Activated naive CD4-positive, alpha-beta T cell treated with anti-CD3 and anti-CD28 coated beads, Interleukin-2, amount 50 U/mL, for 24 hours (primary cell): ENCODE measurements at regions not wholly inside any gene's neighbourhood (a gene's known extent, or its start where the extent isn't known, plus 50 kb on each side); places are given as distances from the start of the nearest gene placed in this dataset.
"Not testable (repeated sequence)": the region's sequence is repeated elsewhere in the genome, so short reads cannot be mapped to it uniquely, and the experiment has no call there.

Experiments
- H3K27ac Mint-ChIP-seq: one replicate; pipeline ENCODE4 v1.8.0; 2021; ENCODE audit warnings: mild to moderate bottlenecking, mixed read lengths
- H3K27me3 Mint-ChIP-seq: one replicate; pipeline ENCODE4 v1.8.0; 2021; ENCODE audit warnings: mixed read lengths
- H3K36me3 Mint-ChIP-seq: one replicate; pipeline ENCODE4 v1.8.0; 2021; ENCODE audit warnings: mixed read lengths
- H3K4me1 Mint-ChIP-seq: one replicate; pipeline ENCODE4 v1.8.0; 2021; ENCODE audit warnings: mixed read lengths
- H3K4me3 Mint-ChIP-seq: one replicate; pipeline ENCODE4 v1.8.0; 2021; ENCODE audit warnings: mild to moderate bottlenecking, mixed read lengths
- H3K9me3 Mint-ChIP-seq: one replicate; pipeline ENCODE4 v1.8.0; 2021; ENCODE audit warnings: mixed read lengths

- Mint-ChIP-seq H3K36me3 (no peaks in the 10 kb centered on the region), H3K4me3 (no peak overlapping the region), H3K27ac (no peak overlapping the region), H3K4me1 (no peaks in the 10 kb centered on the region), H3K27me3 (peaks cover 1% of the 10 kb centered on the region), H3K9me3 (no peaks in the 10 kb centered on the region)
Observed at GRCh38 chr14:51462182-51462581, 189.5 kb upstream of the FRMD6 start.

DNA sequence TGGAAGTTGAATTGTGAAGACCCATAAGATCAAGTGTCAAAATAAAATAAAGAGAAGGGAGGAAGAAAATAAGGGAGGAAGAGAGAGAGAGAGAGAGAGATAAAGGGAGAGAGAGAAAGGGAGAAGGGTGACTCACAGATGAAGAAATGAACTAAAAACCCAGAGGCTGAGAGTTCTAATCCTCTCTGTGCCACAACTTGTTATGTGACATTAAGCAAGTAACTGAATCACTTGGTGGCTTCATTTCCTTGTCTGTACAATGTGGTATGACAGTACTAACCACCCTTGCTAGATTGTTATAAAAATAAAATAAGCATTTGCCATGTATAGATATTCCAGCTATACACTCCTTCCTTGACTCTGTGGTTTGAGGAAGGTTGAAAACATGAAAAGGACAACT is 189.0 kb upstream of the FRMD6 start:
- Mint-ChIP-seq H3K4me1 (no peaks in the 10 kb centered on the region), H3K9me3 (no peaks in the 10 kb centered on the region), H3K4me3 (no peak overlapping the region), H3K27me3 (peaks cover 1% of the 10 kb centered on the region), H3K36me3 (no peaks in the 10 kb centered on the region), H3K27ac (no peak overlapping the region)

GRCh38 chr14:51463461-51463860 is 188.2 kb upstream of the FRMD6 start:
- Mint-ChIP-seq H3K36me3 (no peaks in the 10 kb centered on the region), H3K4me3 (no peak overlapping the region)

DNA sequence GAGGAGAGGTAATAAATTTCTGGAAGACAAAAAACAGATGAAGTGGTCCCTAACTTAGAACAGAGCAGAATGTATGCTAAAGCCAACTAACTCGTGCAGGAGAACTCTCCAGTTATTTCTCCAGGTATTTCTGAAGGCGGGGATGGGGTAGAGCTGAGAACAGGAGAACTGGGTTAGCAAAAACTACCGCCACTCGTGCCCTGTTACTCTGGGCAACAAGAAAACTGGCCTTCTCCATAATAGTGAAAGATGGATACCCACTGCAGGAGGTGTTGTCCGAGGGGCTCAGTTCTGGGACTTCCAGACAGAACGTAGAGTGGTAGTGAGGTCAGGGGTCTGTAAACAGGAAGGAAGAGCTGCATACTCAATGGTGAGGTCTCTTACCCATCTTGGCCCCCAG is 187.3 kb upstream of the FRMD6 start:
- Mint-ChIP-seq H3K4me1 (no peaks in the 10 kb centered on the region), H3K27ac (no peak overlapping the region), H3K27me3 (peaks cover 1% of the 10 kb centered on the region), H3K4me3 (no peak overlapping the region), H3K9me3 (no peaks in the 10 kb centered on the region), H3K36me3 (no peaks in the 10 kb centered on the region)

More at GRCh38 chr14:51463461-51463860, 188.2 kb upstream of the FRMD6 start:
- Mint-ChIP-seq H3K27ac (no peak overlapping the region), H3K4me1 (no peaks in the 10 kb centered on the region), H3K9me3 (no peaks in the 10 kb centered on the region), H3K27me3 (peaks cover 1% of the 10 kb centered on the region)

- Mint-ChIP-seq H3K4me3 (no peak overlapping the region), H3K36me3 (no peaks in the 10 kb centered on the region), H3K9me3 (no peaks in the 10 kb centered on the region), H3K4me1 (no peaks in the 10 kb centered on the region), H3K27me3 (peaks cover 2% of the 10 kb centered on the region), H3K27ac (no peak overlapping the region)
Observed at GRCh38 chr14:51465486-51465885, 186.2 kb upstream of the FRMD6 start.

GRCh38 chr14:51467392-51467791 is 184.3 kb upstream of the FRMD6 start:
- not testable (repeated sequence) for H3K27ac Mint-ChIP-seq, H3K4me3 Mint-ChIP-seq, H3K36me3 Mint-ChIP-seq, H3K9me3 Mint-ChIP-seq, H3K27me3 Mint-ChIP-seq, H3K4me1 Mint-ChIP-seq

- Mint-ChIP-seq H3K36me3 (no peaks in the 10 kb centered on the region), H3K4me1 (no peaks in the 10 kb centered on the region), H3K9me3 (peaks cover 4% of the 10 kb centered on the region), H3K4me3 (no peak overlapping the region), H3K27ac (no peak overlapping the region), H3K27me3 (peaks cover 6% of the 10 kb centered on the region)
Observed at GRCh38 chr14:51468523-51468922, 183.2 kb upstream of the FRMD6 start.

DNA sequence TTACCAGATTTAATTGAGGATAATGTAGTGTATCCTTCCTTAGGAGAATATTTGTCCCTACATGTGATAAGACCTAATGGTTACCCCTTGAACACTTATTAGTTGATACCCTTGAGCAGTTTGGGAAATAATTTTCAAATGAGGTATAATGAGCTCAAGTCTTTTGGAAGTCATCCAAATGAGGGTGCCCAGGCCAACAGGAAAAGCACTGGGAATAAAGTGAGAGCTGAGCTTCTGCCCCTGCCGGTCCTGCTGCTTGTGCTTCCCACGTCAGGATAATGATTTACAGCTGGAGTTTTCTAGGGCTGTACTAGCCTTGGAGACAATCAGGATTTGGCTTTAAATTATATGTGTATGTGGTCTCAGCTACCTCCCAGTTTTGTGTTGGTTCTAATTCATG is 178.8 kb upstream of the FRMD6 start:
- Mint-ChIP-seq H3K4me3 (no peak overlapping the region), H3K9me3 (peaks cover 4% of the 10 kb centered on the region), H3K27me3 (peaks cover 9% of the 10 kb centered on the region), H3K27ac (no peak overlapping the region), H3K4me1 (no peaks in the 10 kb centered on the region), H3K36me3 (no peaks in the 10 kb centered on the region)

GRCh38 chr14:51473351-51473750 is 178.4 kb upstream of the FRMD6 start:
- H3K27me3 Mint-ChIP-seq: peaks cover 9% of the 10 kb centered on the region
- no peaks in the 10 kb centered on the region for H3K4me1 Mint-ChIP-seq
- H3K9me3 Mint-ChIP-seq: peaks cover 4% of the 10 kb centered on the region
- H3K27ac Mint-ChIP-seq: no peak overlapping the region
- no peak overlapping the region for H3K4me3 Mint-ChIP-seq
- H3K36me3 Mint-ChIP-seq: no peaks in the 10 kb centered on the region

- H3K36me3 Mint-ChIP-seq: no peaks in the 10 kb centered on the region
- H3K9me3 Mint-ChIP-seq: peaks cover 4% of the 10 kb centered on the region
- no peaks in the 10 kb centered on the region for H3K4me1 Mint-ChIP-seq
- peaks cover 9% of the 10 kb centered on the region for H3K27me3 Mint-ChIP-seq
- no peak overlapping the region for H3K27ac Mint-ChIP-seq
- no peak overlapping the region for H3K4me3 Mint-ChIP-seq
Observed at GRCh38 chr14:51473808-51474565, 177.7 kb upstream of the FRMD6 start.

- no peak overlapping the region for H3K4me3 Mint-ChIP-seq
- H3K4me1 Mint-ChIP-seq: no peaks in the 10 kb centered on the region
- peaks cover 8% of the 10 kb centered on the region for H3K27me3 Mint-ChIP-seq
- no peaks in the 10 kb centered on the region for H3K36me3 Mint-ChIP-seq
- H3K9me3 Mint-ChIP-seq: peaks cover 4% of the 10 kb centered on the region
- H3K27ac Mint-ChIP-seq: no peak overlapping the region
Observed at GRCh38 chr14:51474854-51475253, 176.9 kb upstream of the FRMD6 start.

DNA sequence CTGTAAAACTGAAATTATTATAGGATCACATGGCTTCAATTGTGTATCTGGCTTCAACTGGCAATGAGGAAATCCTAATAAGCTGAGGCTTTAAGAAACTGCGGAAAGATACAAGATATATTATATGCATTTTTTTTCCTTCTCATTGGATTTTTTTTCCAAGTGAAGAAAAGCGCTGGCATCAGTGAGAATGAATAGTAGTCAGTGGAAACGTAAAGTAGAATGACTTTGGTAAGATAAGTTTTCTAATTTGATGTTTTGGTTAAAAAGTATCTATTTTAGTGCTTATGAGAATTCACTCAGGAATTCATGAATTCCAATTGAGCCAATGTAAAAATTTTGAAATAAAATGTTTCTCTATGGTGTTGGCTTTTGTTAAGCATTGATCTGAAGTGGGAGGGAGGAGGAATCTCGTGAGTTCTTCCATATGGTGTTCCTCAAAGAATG is 173.5 kb upstream of the FRMD6 start:
- Mint-ChIP-seq H3K9me3 (no peaks in the 10 kb centered on the region), H3K4me3 (no peak overlapping the region), H3K36me3 (no peaks in the 10 kb centered on the region), H3K27ac (no peak overlapping the region), H3K27me3 (peaks cover 5% of the 10 kb centered on the region), H3K4me1 (no peaks in the 10 kb centered on the region)

- no peaks in the 10 kb centered on the region for H3K4me1 Mint-ChIP-seq
- no peaks in the 10 kb centered on the region for H3K9me3 Mint-ChIP-seq
- no peaks in the 10 kb centered on the region for H3K27me3 Mint-ChIP-seq
- no peak overlapping the region for H3K4me3 Mint-ChIP-seq
- H3K27ac Mint-ChIP-seq: no peak overlapping the region
- H3K36me3 Mint-ChIP-seq: no peaks in the 10 kb centered on the region
Observed at GRCh38 chr14:51479584-51480325, 172.0 kb upstream of the FRMD6 start.

GRCh38 chr14:51481643-51482042 is 170.1 kb upstream of the FRMD6 start:
- Mint-ChIP-seq H3K4me3 (no peak overlapping the region), H3K27me3 (no peaks in the 10 kb centered on the region), H3K36me3 (no peaks in the 10 kb centered on the region), H3K9me3 (no peaks in the 10 kb centered on the region), H3K4me1 (no peaks in the 10 kb centered on the region), H3K27ac (no peak overlapping the region)

- H3K4me1 Mint-ChIP-seq: no peaks in the 10 kb centered on the region
- H3K27me3 Mint-ChIP-seq: no peaks in the 10 kb centered on the region
- no peaks in the 10 kb centered on the region for H3K9me3 Mint-ChIP-seq
- no peak overlapping the region for H3K27ac Mint-ChIP-seq
- no peak overlapping the region for H3K4me3 Mint-ChIP-seq
- H3K36me3 Mint-ChIP-seq: no peaks in the 10 kb centered on the region
Observed at GRCh38 chr14:51482102-51482501, 169.6 kb upstream of the FRMD6 start.

- H3K27ac Mint-ChIP-seq: no peak overlapping the region
- no peaks in the 10 kb centered on the region for H3K36me3 Mint-ChIP-seq
Observed at GRCh38 chr14:51484485-51484884, 167.2 kb upstream of the FRMD6 start.

More at GRCh38 chr14:51484485-51484884, 167.2 kb upstream of the FRMD6 start:
- H3K4me1 Mint-ChIP-seq: no peaks in the 10 kb centered on the region
- H3K4me3 Mint-ChIP-seq: no peak overlapping the region
- H3K9me3 Mint-ChIP-seq: no peaks in the 10 kb centered on the region
- no peaks in the 10 kb centered on the region for H3K27me3 Mint-ChIP-seq
